ENCODE measurements at regions not wholly inside any gene's neighbourhood (a gene's known extent, or its start where the extent isn't known, plus 50 kb on each side); places are given as distances from the start of the nearest gene placed in this dataset.

DNA sequence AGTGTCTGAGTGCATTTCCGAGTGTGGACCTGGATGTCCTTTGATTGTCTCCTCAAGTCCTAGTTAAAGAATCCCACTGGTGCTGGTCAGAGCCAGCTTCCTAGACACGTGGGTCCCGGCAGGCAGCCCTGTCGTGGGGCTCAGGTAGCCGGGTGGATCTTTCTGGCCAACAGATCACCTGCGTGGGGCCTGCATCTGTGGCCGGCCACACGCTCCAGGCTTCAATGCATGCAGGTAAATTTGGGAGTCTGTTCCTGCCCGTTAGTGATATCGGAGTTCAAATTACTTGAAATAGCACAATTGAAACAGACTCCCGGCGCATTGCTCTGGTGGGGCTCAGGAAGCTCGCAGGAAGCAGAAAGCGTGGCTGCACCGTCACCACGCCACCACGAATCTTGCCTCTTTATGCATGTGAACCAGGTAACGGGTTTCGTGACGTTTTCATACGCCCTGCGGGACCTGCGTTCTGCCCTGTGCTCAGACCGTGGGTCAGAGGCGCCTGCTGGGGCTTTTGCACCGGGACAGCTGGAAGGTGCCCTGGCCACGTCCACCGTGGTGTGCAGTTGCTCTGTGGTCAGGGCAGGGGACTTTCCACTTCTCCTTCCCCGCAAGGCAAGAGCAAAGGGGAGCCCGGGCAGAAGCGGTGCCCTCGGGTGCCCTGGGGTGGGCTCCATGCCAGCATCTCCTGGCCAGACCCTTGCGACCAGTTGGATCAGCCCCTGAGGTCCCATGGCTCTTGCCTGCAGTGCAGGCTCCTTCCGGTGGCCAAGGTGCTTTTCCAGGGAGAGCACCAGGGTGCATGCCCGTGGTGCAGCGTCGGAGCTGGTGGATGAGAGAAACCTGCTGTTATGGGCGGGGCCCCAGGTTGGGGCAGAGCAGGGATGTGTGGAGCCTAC is 803.5 kb downstream of the BRD1 start:
- DNase-seq (ENCODE audit: low read depth, low spot score) (no peak), ATAC-seq (0 out of 2 replicates have a peak, but pooled peaks have one; percentile 26)
- H3K9ac ChIP-seq (ENCODE audit: low read length) = no peak overlapping the region
- H3K9me3 ChIP-seq (ENCODE audit: control insufficient read depth in 1 of 2, insufficient read depth in 1 of 2, low read depth in 1 of 2, low read length in 2 of 2) = no peaks in the 10 kb centered on the region
- no TSS peak for BruUV-seq (replicated peaks)
- RAD21 ChIA-PET (ENCODE audit: low non-redundant PET in 1 of 2, low total read pairs in 2 of 2, uncharacterized antibody in 2 of 2, unreplicated experiment in 2 of 2) = no interaction called here
- CTCF ChIA-PET = no interaction called here
- H3K4me2 ChIP-seq (ENCODE audit: low read length) = no peak overlapping the region
- H3K27ac ChIP-seq (ENCODE audit: low read depth, low read length) = no peak overlapping the region
- H2AFZ ChIP-seq (ENCODE audit: low read depth, low read length, poor library complexity, severe bottlenecking) = no peak overlapping the region
- POLR2A ChIA-PET = no interaction called here
- TF ChIP-seq YY1 (IDR thresholded peaks at IDR 0.05; ENCODE audit: extremely low read depth, insufficient replicate concordance, low read depth, low read length) (no peak), EZH2phosphoT487 (IDR thresholded peaks at IDR 0.05; ENCODE audit: borderline replicate concordance) (no peak), EZH2 (IDR thresholded peaks at IDR 0.05) (no peak), TCF7L2 (IDR thresholded peaks at IDR 0.05; ENCODE audit: borderline replicate concordance, extremely low read depth, insufficient read depth, insufficient read length) (no peak), ELF1 (IDR thresholded peaks at IDR 0.05; ENCODE audit: borderline replicate concordance, low read depth) (no peak), CBX3 (IDR thresholded peaks at IDR 0.05; ENCODE audit: low read depth) (no peak), POLR2AphosphoS5 (IDR thresholded peaks at IDR 0.05; ENCODE audit: low read depth, low read length) (no peak), CEBPB (IDR thresholded peaks at IDR 0.05; ENCODE audit: low read depth) (no peak), RAD21 (IDR thresholded peaks at IDR 0.05; ENCODE audit: low read depth) (no peak), JUND (IDR thresholded peaks at IDR 0.05) (no peak), ZFX (IDR thresholded peaks at IDR 0.05) (no peak), SRF (IDR thresholded peaks at IDR 0.05; ENCODE audit: low read depth) (no peak), EGR1 (IDR thresholded peaks at IDR 0.05; ENCODE audit: low read depth) (no peak)
- TF ChIP-seq, protein P1, sequence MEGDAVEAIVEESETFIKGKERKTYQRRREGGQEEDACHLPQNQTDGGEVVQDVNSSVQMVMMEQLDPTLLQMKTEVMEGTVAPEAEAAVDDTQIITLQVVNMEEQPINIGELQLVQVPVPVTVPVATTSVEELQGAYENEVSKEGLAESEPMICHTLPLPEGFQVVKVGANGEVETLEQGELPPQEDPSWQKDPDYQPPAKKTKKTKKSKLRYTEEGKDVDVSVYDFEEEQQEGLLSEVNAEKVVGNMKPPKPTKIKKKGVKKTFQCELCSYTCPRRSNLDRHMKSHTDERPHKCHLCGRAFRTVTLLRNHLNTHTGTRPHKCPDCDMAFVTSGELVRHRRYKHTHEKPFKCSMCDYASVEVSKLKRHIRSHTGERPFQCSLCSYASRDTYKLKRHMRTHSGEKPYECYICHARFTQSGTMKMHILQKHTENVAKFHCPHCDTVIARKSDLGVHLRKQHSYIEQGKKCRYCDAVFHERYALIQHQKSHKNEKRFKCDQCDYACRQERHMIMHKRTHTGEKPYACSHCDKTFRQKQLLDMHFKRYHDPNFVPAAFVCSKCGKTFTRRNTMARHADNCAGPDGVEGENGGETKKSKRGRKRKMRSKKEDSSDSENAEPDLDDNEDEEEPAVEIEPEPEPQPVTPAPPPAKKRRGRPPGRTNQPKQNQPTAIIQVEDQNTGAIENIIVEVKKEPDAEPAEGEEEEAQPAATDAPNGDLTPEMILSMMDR (IDR thresholded peaks at IDR 0.05 in 2 of 3, conservative IDR thresholded peaks at IDR 0.05 in 1 of 3; ENCODE audit: borderline replicate concordance in 1 of 3, insufficient read depth in 1 of 3, low read depth in 2 of 3, low read length in 2 of 3) = no peak
- TF ChIP-seq, protein P2, sequence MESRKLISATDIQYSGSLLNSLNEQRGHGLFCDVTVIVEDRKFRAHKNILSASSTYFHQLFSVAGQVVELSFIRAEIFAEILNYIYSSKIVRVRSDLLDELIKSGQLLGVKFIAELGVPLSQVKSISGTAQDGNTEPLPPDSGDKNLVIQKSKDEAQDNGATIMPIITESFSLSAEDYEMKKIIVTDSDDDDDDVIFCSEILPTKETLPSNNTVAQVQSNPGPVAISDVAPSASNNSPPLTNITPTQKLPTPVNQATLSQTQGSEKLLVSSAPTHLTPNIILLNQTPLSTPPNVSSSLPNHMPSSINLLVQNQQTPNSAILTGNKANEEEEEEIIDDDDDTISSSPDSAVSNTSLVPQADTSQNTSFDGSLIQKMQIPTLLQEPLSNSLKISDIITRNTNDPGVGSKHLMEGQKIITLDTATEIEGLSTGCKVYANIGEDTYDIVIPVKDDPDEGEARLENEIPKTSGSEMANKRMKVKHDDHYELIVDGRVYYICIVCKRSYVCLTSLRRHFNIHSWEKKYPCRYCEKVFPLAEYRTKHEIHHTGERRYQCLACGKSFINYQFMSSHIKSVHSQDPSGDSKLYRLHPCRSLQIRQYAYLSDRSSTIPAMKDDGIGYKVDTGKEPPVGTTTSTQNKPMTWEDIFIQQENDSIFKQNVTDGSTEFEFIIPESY (IDR thresholded peaks at IDR 0.05; ENCODE audit: extremely low read depth, insufficient replicate concordance, low read length) = no peak
- TF ChIP-seq, protein P3, sequence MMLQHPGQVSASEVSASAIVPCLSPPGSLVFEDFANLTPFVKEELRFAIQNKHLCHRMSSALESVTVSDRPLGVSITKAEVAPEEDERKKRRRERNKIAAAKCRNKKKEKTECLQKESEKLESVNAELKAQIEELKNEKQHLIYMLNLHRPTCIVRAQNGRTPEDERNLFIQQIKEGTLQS (IDR thresholded peaks at IDR 0.05) = no peak
- intact Hi-C loops (cut with micrococcal nuclease) = no loop called here
- no peaks in the 10 kb centered on the region for H3K4me1 ChIP-seq (ENCODE audit: control insufficient read depth in 1 of 2, insufficient read depth in 2 of 2, low read length in 2 of 2)
- H3K79me2 ChIP-seq (ENCODE audit: insufficient read depth, low read length) = no peaks in the 10 kb centered on the region
- no peaks in the 10 kb centered on the region for H3K9me2 ChIP-seq (ENCODE audit: insufficient read depth)
- H3K36me3 ChIP-seq (ENCODE audit: control insufficient read depth in 1 of 2, insufficient read depth in 2 of 2, low read length in 2 of 2) = no peaks in the 10 kb centered on the region
- no peaks in the 10 kb centered on the region for H4K20me1 ChIP-seq (ENCODE audit: insufficient read depth)
- H3K27me3 ChIP-seq (ENCODE audit: insufficient read depth, low read length) = peaks cover 17% of the 10 kb centered on the region
- no peak overlapping the region for H3K4me3 ChIP-seq (replicated peaks in 1 of 2; ENCODE audit: low read depth in 1 of 2, low read length in 2 of 2)
